HEK293 (cell line): ENCODE measurements at regions not wholly inside any gene's neighbourhood (a gene's known extent, or its start where the extent isn't known, plus 50 kb on each side); places are given as distances from the start of the nearest gene placed in this dataset.

Experiments used
- CTCF ChIA-PET: fragments of 350-600 bp; formaldehyde crosslinking; extraction: SDS; loops from one replicate; lab custom pipeline; 2021; ENCODE audit warnings: antibody characterized with exemption; lab: Yijun Ruan, JAX
- POLR2A ChIA-PET: fragments of 300-600 bp; formaldehyde crosslinking; extraction: SDS; loops from one replicate; lab custom pipeline; 2020; ENCODE audit warnings: antibody characterized with exemption, inconsistent platforms; lab: Yijun Ruan, JAX
- H3K27ac ChIP-seq: fragments of 200-500 bp; sonication (Bioruptor generic); 2 replicates; pipeline ENCODE4 v1.5.1; 2014; ENCODE audit warnings: low read depth, low read length, control low read depth, inconsistent platforms; ENCODE audit errors: extremely low read depth
- H3K36me3 ChIP-seq, 2 experiments: fragments of 200-500 bp in 1 of 2; sonication (Bioruptor generic) in 1 of 2; 1 replicate in 1 of 2; 2 replicates in 1 of 2; pipeline ENCODE4 v1.5.1; 2014 to 2017; ENCODE audit warnings: inconsistent platforms in 2 of 2, low read length in 2 of 2; ENCODE audit not compliant: control insufficient read depth in 2 of 2, insufficient read depth in 1 of 2
- H3K4me1 ChIP-seq: fragments of 200-500 bp; sonication (Bioruptor generic); 2 replicates; pipeline ENCODE4 v1.5.1; 2014; ENCODE audit warnings: mild to moderate bottlenecking, low read length, inconsistent platforms; ENCODE audit not compliant: control insufficient read depth, insufficient read depth
- H3K4me3 ChIP-seq: 2 replicates; pipeline ENCODE4 v1.5.1; 2011; ENCODE audit warnings: low read depth, mild to moderate bottlenecking, control low read depth, low read length, moderate library complexity
- H3K9me3 ChIP-seq: fragments of 200-500 bp; sonication (Bioruptor generic); 2 replicates; pipeline ENCODE4 v1.5.1; 2014; ENCODE audit warnings: low read depth, low read length, inconsistent platforms; ENCODE audit not compliant: control insufficient read depth, insufficient read depth
- ELK4 ChIP-seq: IDR thresholded peaks from 2 replicates; pipeline ENCODE4 v1.6.1; 2011; ENCODE audit warnings: mild to moderate bottlenecking, low read depth, low read length, borderline replicate concordance
- FEZF1 ChIP-seq: fragments of 450-650 bp; formaldehyde crosslinking; IDR thresholded peaks from 2 replicates; pipeline ENCODE4 v1.5.1; 2016; ENCODE audit warnings: missing biosample characterization, missing genetic modification characterization
- HOXA7 ChIP-seq: sonication (generic); formaldehyde crosslinking; IDR thresholded peaks from 2 replicates; pipeline ENCODE4 v1.8.1; 2022; ENCODE audit warnings: missing genetic modification reagents, borderline replicate concordance
- KLF9 ChIP-seq: fragments of 450-650 bp; formaldehyde crosslinking; IDR thresholded peaks from 2 replicates; pipeline ENCODE4 v1.5.1; 2016; ENCODE audit warnings: missing biosample characterization, missing genetic modification characterization, low read depth
- ZBTB7A ChIP-seq: fragments of 450-650 bp; formaldehyde crosslinking; IDR thresholded peaks from 2 replicates; pipeline ENCODE4 v1.5.1; 2016; ENCODE audit warnings: low read depth, missing biosample characterization, missing genetic modification characterization
- ZIC2 ChIP-seq: fragments of 450-650 bp; formaldehyde crosslinking; IDR thresholded peaks from 2 replicates; pipeline ENCODE4 v1.5.1; 2016; ENCODE audit warnings: missing biosample characterization, missing genetic modification characterization
- ZNF169 ChIP-seq: fragments of 450-650 bp; formaldehyde crosslinking; IDR thresholded peaks from 2 replicates; pipeline ENCODE4 v1.5.1; 2016; ENCODE audit warnings: missing biosample characterization, missing genetic modification characterization
- ZNF221 ChIP-seq: fragments of 450-650 bp; formaldehyde crosslinking; IDR thresholded peaks from 2 replicates; pipeline ENCODE4 v1.5.1; 2017; ENCODE audit warnings: missing biosample characterization, missing genetic modification characterization, borderline replicate concordance
- ZNF248 ChIP-seq: fragments of 450-650 bp; formaldehyde crosslinking; IDR thresholded peaks from 2 replicates; pipeline ENCODE4 v1.5.1; 2017; ENCODE audit warnings: missing biosample characterization, missing genetic modification characterization
- ZNF354C ChIP-seq: fragments of 450-650 bp; formaldehyde crosslinking; IDR thresholded peaks from 2 replicates; pipeline ENCODE4 v1.5.1; 2016; ENCODE audit warnings: missing biosample characterization, missing genetic modification characterization, low read depth, borderline replicate concordance
- ZNF416 ChIP-seq: fragments of 450-650 bp; formaldehyde crosslinking; IDR thresholded peaks from 2 replicates; pipeline ENCODE4 v1.5.1; 2016; ENCODE audit warnings: missing biosample characterization, missing genetic modification characterization
- ZNF549 ChIP-seq: fragments of 450-650 bp; IDR thresholded peaks from 2 replicates; pipeline ENCODE4 v1.5.1; 2018; ENCODE audit warnings: missing biosample characterization, missing genetic modification characterization, mild to moderate bottlenecking, inconsistent platforms, moderate library complexity
- ZNF830 ChIP-seq: fragments of 450-650 bp; IDR thresholded peaks from 2 replicates; pipeline ENCODE4 v1.5.0; 2018; ENCODE audit warnings: missing biosample characterization, missing genetic modification characterization, low read depth, mild to moderate bottlenecking, moderate library complexity
- TF ChIP-seq, protein P1 (sequence below): fragments of 450-650 bp; formaldehyde crosslinking; IDR thresholded peaks from 2 replicates; pipeline ENCODE4 v1.5.1; 2016; ENCODE audit warnings: missing biosample characterization, missing genetic modification characterization
- TF ChIP-seq, protein P2 (sequence below): fragments of 450-650 bp; formaldehyde crosslinking; IDR thresholded peaks from 2 replicates; pipeline ENCODE4 v1.5.1; 2016; ENCODE audit warnings: missing biosample characterization, missing genetic modification characterization, borderline replicate concordance

GRCh38 chr9:79780559-79780958 lies 208.8 kb downstream of the TLE4 start (continued):
- TF ChIP-seq ZIC2 (no peak), ZNF830 (tag by site-specific recombination) (no peak), ZNF221 (no peak)
- TF ChIP-seq, all 188 proteins: peak for 0

DNA sequence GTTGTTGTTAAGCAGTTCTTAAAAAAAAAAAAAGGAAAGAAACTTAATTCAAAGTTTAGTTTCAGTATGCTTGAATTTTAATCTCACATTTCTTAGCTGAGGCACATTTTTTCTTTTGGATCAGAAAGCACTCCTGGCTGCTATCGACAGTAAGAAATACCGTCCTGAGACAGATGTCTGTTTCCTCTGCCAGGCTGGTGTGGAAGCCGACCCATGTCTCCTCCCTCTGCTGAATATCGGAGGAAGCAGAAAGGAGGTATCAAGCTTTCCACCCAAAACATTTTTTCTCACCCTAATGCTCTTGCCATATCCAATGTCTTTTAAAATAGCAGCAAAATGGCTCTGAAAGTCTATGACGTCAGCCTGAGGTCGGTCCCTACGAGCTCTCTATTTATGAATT lies 208.1 kb downstream of the TLE4 start:
- Histone ChIP-seq H3K9me3 (no peaks in the 10 kb centered on the region), H3K36me3 (no peaks in the 10 kb centered on the region), H3K4me3 (no peak overlapping the region)
- TF ChIP-seq KLF9 (tag by site-specific recombination) (no peak), ZBTB7A (no peak), ELK4 (no peak), ZIC2 (no peak), ZNF354C (no peak), ZNF549 (tag by site-specific recombination) (no peak)
- TF ChIP-seq, protein P1, sequence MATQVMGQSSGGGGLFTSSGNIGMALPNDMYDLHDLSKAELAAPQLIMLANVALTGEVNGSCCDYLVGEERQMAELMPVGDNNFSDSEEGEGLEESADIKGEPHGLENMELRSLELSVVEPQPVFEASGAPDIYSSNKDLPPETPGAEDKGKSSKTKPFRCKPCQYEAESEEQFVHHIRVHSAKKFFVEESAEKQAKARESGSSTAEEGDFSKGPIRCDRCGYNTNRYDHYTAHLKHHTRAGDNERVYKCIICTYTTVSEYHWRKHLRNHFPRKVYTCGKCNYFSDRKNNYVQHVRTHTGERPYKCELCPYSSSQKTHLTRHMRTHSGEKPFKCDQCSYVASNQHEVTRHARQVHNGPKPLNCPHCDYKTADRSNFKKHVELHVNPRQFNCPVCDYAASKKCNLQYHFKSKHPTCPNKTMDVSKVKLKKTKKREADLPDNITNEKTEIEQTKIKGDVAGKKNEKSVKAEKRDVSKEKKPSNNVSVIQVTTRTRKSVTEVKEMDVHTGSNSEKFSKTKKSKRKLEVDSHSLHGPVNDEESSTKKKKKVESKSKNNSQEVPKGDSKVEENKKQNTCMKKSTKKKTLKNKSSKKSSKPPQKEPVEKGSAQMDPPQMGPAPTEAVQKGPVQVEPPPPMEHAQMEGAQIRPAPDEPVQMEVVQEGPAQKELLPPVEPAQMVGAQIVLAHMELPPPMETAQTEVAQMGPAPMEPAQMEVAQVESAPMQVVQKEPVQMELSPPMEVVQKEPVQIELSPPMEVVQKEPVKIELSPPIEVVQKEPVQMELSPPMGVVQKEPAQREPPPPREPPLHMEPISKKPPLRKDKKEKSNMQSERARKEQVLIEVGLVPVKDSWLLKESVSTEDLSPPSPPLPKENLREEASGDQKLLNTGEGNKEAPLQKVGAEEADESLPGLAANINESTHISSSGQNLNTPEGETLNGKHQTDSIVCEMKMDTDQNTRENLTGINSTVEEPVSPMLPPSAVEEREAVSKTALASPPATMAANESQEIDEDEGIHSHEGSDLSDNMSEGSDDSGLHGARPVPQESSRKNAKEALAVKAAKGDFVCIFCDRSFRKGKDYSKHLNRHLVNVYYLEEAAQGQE (tag by site-specific recombination) = no peak
- TF ChIP-seq, protein P2, sequence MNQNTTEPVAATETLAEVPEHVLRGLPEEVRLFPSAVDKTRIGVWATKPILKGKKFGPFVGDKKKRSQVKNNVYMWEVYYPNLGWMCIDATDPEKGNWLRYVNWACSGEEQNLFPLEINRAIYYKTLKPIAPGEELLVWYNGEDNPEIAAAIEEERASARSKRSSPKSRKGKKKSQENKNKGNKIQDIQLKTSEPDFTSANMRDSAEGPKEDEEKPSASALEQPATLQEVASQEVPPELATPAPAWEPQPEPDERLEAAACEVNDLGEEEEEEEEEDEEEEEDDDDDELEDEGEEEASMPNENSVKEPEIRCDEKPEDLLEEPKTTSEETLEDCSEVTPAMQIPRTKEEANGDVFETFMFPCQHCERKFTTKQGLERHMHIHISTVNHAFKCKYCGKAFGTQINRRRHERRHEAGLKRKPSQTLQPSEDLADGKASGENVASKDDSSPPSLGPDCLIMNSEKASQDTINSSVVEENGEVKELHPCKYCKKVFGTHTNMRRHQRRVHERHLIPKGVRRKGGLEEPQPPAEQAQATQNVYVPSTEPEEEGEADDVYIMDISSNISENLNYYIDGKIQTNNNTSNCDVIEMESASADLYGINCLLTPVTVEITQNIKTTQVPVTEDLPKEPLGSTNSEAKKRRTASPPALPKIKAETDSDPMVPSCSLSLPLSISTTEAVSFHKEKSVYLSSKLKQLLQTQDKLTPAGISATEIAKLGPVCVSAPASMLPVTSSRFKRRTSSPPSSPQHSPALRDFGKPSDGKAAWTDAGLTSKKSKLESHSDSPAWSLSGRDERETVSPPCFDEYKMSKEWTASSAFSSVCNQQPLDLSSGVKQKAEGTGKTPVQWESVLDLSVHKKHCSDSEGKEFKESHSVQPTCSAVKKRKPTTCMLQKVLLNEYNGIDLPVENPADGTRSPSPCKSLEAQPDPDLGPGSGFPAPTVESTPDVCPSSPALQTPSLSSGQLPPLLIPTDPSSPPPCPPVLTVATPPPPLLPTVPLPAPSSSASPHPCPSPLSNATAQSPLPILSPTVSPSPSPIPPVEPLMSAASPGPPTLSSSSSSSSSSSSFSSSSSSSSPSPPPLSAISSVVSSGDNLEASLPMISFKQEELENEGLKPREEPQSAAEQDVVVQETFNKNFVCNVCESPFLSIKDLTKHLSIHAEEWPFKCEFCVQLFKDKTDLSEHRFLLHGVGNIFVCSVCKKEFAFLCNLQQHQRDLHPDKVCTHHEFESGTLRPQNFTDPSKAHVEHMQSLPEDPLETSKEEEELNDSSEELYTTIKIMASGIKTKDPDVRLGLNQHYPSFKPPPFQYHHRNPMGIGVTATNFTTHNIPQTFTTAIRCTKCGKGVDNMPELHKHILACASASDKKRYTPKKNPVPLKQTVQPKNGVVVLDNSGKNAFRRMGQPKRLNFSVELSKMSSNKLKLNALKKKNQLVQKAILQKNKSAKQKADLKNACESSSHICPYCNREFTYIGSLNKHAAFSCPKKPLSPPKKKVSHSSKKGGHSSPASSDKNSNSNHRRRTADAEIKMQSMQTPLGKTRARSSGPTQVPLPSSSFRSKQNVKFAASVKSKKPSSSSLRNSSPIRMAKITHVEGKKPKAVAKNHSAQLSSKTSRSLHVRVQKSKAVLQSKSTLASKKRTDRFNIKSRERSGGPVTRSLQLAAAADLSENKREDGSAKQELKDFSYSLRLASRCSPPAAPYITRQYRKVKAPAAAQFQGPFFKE (tag by site-specific recombination) = no peak
- TF ChIP-seq, all 188 proteins: peak for 0
- H3K27ac ChIP-seq = no peak overlapping the region
- POLR2A ChIA-PET = no interaction called here
- H3K4me1 ChIP-seq = no peaks in the 10 kb centered on the region
- CTCF ChIA-PET = interaction anchor here (0.8 kb wide), 1 partner anchor 22 kb away, joined by 3 read pairs; no protein-coding TSS in a partner anchor

DNA sequence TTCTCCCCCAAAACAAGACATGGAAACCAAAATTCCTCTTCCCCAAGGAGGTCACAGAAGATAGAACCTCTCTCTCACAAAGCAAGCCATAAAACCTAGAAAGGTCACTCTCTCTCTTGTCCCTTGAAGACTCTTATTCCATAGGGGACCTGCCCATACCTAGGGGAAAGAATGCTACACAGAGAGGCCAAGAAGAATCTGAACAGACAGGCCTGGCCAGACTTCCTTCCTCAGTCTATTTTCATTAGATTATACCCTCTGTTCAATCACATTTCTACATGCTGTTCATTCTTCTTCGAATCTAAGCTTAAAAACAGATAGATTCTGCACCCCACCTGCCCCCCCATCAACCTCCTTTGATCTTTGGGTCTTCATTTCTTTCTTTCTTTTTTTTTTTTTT lies 206.8 kb downstream of the TLE4 start:
- ChIA-PET CTCF (no interaction called here), POLR2A (no interaction called here)
- no peak overlapping the region for H3K27ac ChIP-seq
- TF ChIP-seq ZNF169 (tag by site-specific recombination) (no peak), ZNF221 (no peak), HOXA7 (CRISPR knock-in tag) (no peak), FEZF1 (tag by site-specific recombination) (no peak), ZNF416 (tag by site-specific recombination) (no peak), ZNF248 (no peak)
- no peak overlapping the region for H3K4me3 ChIP-seq
- no peaks in the 10 kb centered on the region for H3K36me3 ChIP-seq
- no peaks in the 10 kb centered on the region for H3K4me1 ChIP-seq
- no peaks in the 10 kb centered on the region for H3K9me3 ChIP-seq
